ENCODE measurements at regions not wholly inside any gene's neighbourhood (a gene's known extent, or its start where the extent isn't known, plus 50 kb on each side); places are given as distances from the start of the nearest gene placed in this dataset.

DNA sequence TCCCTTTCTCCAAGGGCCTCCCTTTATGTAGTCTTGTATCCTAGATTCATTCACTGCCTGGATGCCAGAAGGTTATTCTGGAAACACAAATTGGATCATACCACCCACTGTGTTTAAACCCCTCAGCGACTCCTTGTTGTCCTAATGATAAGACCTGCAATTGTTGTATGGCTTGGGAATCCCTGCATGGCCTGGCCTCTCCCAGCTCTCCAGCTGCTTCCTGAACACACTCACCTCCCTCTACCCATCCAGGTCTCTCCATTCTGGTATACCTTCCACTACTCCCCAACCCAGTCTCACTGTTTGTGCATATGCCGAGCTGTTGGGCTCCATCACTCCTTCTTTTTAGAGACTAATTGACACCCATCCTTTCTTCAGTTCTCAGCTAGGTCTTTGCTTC is 124.3 kb upstream of the ALX4 start:
- TF ChIP-seq, protein P1, sequence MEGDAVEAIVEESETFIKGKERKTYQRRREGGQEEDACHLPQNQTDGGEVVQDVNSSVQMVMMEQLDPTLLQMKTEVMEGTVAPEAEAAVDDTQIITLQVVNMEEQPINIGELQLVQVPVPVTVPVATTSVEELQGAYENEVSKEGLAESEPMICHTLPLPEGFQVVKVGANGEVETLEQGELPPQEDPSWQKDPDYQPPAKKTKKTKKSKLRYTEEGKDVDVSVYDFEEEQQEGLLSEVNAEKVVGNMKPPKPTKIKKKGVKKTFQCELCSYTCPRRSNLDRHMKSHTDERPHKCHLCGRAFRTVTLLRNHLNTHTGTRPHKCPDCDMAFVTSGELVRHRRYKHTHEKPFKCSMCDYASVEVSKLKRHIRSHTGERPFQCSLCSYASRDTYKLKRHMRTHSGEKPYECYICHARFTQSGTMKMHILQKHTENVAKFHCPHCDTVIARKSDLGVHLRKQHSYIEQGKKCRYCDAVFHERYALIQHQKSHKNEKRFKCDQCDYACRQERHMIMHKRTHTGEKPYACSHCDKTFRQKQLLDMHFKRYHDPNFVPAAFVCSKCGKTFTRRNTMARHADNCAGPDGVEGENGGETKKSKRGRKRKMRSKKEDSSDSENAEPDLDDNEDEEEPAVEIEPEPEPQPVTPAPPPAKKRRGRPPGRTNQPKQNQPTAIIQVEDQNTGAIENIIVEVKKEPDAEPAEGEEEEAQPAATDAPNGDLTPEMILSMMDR (IDR thresholded peaks at IDR 0.05) = no peak
- TF ChIP-seq POLR2A (IDR thresholded peaks at IDR 0.05) = no peak

Data from ovary (tissue), 3 donors.